ENCODE measurements at regions not wholly inside any gene's neighbourhood (a gene's known extent, or its start where the extent isn't known, plus 50 kb on each side); places are given as distances from the start of the nearest gene placed in this dataset.

DNA sequence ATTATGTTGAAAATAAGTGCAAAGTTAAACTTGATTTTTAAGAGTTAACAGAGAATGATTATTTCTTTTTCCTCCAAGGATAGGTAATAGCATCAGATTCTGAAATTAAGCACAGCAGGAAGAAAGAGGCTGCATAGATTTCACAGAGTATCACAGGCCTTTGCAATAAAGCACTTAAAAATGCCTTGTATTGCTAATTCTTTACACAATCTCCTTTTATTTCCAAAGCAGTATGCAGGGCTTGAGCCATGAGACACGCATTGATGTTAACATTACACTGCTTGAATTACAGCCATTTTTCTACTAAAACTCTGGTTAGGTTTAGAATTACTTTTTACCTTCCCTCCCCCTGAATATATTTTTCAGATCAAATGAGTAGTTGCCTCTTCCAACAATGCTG is 398.3 kb downstream of the BCAT1 start:
- peaks cover 0 to 2% of the 10 kb centered on the region in 2 donors for H3K9me3 Mint-ChIP-seq

DNA sequence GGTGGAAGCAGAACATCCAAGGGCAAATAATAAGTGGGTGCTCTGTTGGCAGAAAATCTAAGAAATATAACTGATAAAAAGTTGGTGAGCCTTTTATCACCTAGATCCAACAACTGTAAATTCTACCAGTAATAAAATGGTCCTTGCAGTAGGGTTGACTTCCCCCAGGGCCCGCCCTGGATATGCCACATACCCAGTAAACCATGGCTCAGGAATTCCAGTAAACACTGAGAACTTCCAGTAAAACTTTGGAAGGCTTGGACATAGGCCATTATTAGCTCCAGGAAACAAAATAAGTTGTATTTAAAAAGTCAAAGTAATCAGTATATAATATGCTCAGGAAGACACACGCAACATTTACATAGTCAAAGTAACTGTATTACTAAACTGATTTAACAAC is 402.2 kb downstream of the BCAT1 start:
- Histone ChIP-seq H3K4me1 (ENCODE audit: control insufficient read depth, insufficient read depth, low read length) (no peaks in the 10 kb centered on the region), H3K9me3 (ENCODE audit: control insufficient read depth, insufficient read depth, low read length) (no peaks in the 10 kb centered on the region), H3K27me3 (ENCODE audit: control insufficient read depth, insufficient read depth, low read length) (no peaks in the 10 kb centered on the region), H3K36me3 (ENCODE audit: control insufficient read depth, insufficient read depth, low read length) (no peaks in the 10 kb centered on the region), H3K27ac (ENCODE audit: low read length) (no peak overlapping the region), H3K4me3 (ENCODE audit: low read length) (no peak overlapping the region)
- WGBS (ENCODE audit: insufficient coverage) = 82% methylated on average over 1 of the region's 2 CpGs
- DNase-seq (no peak), ATAC-seq (no peak)
- Mint-ChIP-seq H3K4me1 (no peaks in the 10 kb centered on the region), H3K4me3 (no peak overlapping the region), H3K9me3 (peaks cover 0 to 2% of the 10 kb centered on the region in 2 donors), H3K36me3 (no peaks in the 10 kb centered on the region), H3K27ac (no peak overlapping the region), H3K27me3 (ENCODE audit: low read depth in 2 of 2) (peaks cover 0 to 9% of the 10 kb centered on the region in 2 donors)
- intact Hi-C loops (cut with micrococcal nuclease) = no loop called here
- TF ChIP-seq, protein P1, sequence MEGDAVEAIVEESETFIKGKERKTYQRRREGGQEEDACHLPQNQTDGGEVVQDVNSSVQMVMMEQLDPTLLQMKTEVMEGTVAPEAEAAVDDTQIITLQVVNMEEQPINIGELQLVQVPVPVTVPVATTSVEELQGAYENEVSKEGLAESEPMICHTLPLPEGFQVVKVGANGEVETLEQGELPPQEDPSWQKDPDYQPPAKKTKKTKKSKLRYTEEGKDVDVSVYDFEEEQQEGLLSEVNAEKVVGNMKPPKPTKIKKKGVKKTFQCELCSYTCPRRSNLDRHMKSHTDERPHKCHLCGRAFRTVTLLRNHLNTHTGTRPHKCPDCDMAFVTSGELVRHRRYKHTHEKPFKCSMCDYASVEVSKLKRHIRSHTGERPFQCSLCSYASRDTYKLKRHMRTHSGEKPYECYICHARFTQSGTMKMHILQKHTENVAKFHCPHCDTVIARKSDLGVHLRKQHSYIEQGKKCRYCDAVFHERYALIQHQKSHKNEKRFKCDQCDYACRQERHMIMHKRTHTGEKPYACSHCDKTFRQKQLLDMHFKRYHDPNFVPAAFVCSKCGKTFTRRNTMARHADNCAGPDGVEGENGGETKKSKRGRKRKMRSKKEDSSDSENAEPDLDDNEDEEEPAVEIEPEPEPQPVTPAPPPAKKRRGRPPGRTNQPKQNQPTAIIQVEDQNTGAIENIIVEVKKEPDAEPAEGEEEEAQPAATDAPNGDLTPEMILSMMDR (IDR thresholded peaks at IDR 0.05) = no peak

More for the DNA sequence above, 398.3 kb downstream of the BCAT1 start:
- H3K27me3 Mint-ChIP-seq (ENCODE audit: low read depth in 2 of 2) = peaks cover 7 to 17% of the 10 kb centered on the region in 2 donors
- Histone ChIP-seq H3K4me3 (ENCODE audit: low read length) (no peak overlapping the region), H3K27ac (ENCODE audit: low read length) (no peak overlapping the region), H3K27me3 (ENCODE audit: control insufficient read depth, insufficient read depth, low read length) (no peaks in the 10 kb centered on the region), H3K4me1 (ENCODE audit: control insufficient read depth, insufficient read depth, low read length) (no peaks in the 10 kb centered on the region), H3K9me3 (ENCODE audit: control insufficient read depth, insufficient read depth, low read length) (no peaks in the 10 kb centered on the region), H3K36me3 (ENCODE audit: control insufficient read depth, insufficient read depth, low read length) (no peaks in the 10 kb centered on the region)
- DNase-seq = no peak
- WGBS (ENCODE audit: insufficient coverage) = 90% methylated on average over 1 of the region's 1 CpG
- TF ChIP-seq, protein P1 (IDR thresholded peaks at IDR 0.05) = no peak
- ATAC-seq = no peak
- no peak overlapping the region for H3K27ac Mint-ChIP-seq
- intact Hi-C loops (cut with micrococcal nuclease) = no loop called here
- no peaks in the 10 kb centered on the region for H3K36me3 Mint-ChIP-seq
- H3K4me1 Mint-ChIP-seq = no peaks in the 10 kb centered on the region
- no peak overlapping the region for H3K4me3 Mint-ChIP-seq

DNA sequence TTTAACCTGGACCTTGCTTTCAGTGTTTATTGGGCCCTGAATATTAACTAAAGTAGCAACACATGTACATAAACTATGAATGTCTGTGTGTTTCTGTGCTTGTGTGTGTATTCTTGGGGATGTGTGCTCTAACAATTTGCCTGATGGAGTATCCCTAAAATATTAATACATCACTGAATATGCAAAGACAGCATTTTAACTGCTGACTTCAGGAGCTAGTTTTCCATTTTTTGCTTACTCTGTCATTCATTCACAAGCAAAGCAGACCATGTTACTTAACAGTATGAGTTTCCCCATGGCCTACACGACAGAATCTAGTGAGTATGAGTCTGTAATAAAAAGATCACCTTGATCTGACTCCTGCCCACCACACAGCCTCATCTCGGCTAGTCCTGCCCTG is 402.8 kb downstream of the BCAT1 start:
- intact Hi-C loops (cut with micrococcal nuclease) = no loop called here
- Histone ChIP-seq H3K9me3 (ENCODE audit: control insufficient read depth, insufficient read depth, low read length) (no peaks in the 10 kb centered on the region), H3K27me3 (ENCODE audit: control insufficient read depth, insufficient read depth, low read length) (no peaks in the 10 kb centered on the region), H3K4me1 (ENCODE audit: control insufficient read depth, insufficient read depth, low read length) (no peaks in the 10 kb centered on the region), H3K27ac (ENCODE audit: low read length) (no peak overlapping the region), H3K36me3 (ENCODE audit: control insufficient read depth, insufficient read depth, low read length) (no peaks in the 10 kb centered on the region), H3K4me3 (ENCODE audit: low read length) (no peak overlapping the region)
- no peaks in the 10 kb centered on the region for H3K4me1 Mint-ChIP-seq
- 92% methylated on average over 1 of the region's 2 CpGs for WGBS (ENCODE audit: insufficient coverage)
- peaks cover 0 to 6% of the 10 kb centered on the region in 2 donors for H3K27me3 Mint-ChIP-seq (ENCODE audit: low read depth in 2 of 2)
- H3K36me3 Mint-ChIP-seq = no peaks in the 10 kb centered on the region
- no peak overlapping the region for H3K4me3 Mint-ChIP-seq
- H3K9me3 Mint-ChIP-seq = peaks cover 0 to 2% of the 10 kb centered on the region in 2 donors
- H3K27ac Mint-ChIP-seq = no peak overlapping the region
- TF ChIP-seq, protein P1 (IDR thresholded peaks at IDR 0.05) = no peak
- no peak for ATAC-seq
- DNase-seq = no peak

DNA sequence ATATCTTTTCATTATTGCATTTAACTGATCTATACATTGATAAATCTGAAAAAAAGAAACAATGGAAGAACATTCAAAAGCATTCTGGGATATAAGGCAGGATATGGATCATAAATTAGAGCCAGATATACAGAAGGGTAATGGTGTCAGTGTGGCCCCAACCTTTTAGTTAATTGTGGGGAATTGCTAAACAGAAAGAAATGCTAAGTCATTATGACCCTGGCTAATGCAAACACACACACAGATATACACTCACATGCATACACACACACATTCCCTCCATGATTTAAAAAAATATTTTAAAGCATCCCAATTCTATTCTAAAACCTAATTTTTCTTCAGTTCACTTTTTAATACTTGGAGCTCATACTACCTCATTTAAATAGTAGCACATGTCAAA is 404.5 kb downstream of the BCAT1 start:
- Histone ChIP-seq H3K4me3 (ENCODE audit: low read length) (no peak overlapping the region), H3K36me3 (ENCODE audit: control insufficient read depth, insufficient read depth, low read length) (no peaks in the 10 kb centered on the region), H3K9me3 (ENCODE audit: control insufficient read depth, insufficient read depth, low read length) (no peaks in the 10 kb centered on the region), H3K27me3 (ENCODE audit: control insufficient read depth, insufficient read depth, low read length) (no peaks in the 10 kb centered on the region), H3K27ac (ENCODE audit: low read length) (no peak overlapping the region), H3K4me1 (ENCODE audit: control insufficient read depth, insufficient read depth, low read length) (no peaks in the 10 kb centered on the region)
- Mint-ChIP-seq H3K36me3 (no peaks in the 10 kb centered on the region), H3K4me1 (no peaks in the 10 kb centered on the region), H3K27ac (no peak overlapping the region), H3K27me3 (ENCODE audit: low read depth in 2 of 2) (peaks cover 0 to 6% of the 10 kb centered on the region in 2 donors), H3K9me3 (peaks cover 0 to 2% of the 10 kb centered on the region in 2 donors), H3K4me3 (no peak overlapping the region)
- DNase-seq (no peak), ATAC-seq (no peak)
- TF ChIP-seq, protein P1 (IDR thresholded peaks at IDR 0.05) = no peak
- intact Hi-C loops (cut with micrococcal nuclease) = no loop called here
